Mesenchymal stem cell (in vitro differentiated cells and primary cell): ENCODE measurements at regions not wholly inside any gene's neighbourhood (a gene's known extent, or its start where the extent isn't known, plus 50 kb on each side); places are given as distances from the start of the nearest gene placed in this dataset.
"Not testable (repeated sequence)": the region's sequence is repeated elsewhere in the genome, so short reads cannot be mapped to it uniquely, and the experiment has no call there.

Experiments used
- DNase-seq: peaks from one replicate; pipeline ENCODE4 v3.0.0-alpha.2; 2013
- H2AFZ ChIP-seq: one replicate; pipeline ENCODE4 v1.6.1; 2013; ENCODE audit warnings: low read depth, mild to moderate bottlenecking, control low read depth, inconsistent platforms, low read length, moderate library complexity
- H2AK5ac ChIP-seq: 2 replicates; pipeline ENCODE4 v1.6.1; 2013; ENCODE audit warnings: low read length, moderate library complexity, mild to moderate bottlenecking, inconsistent platforms; ENCODE audit not compliant: severe bottlenecking
- H2BK120ac ChIP-seq: one replicate; pipeline ENCODE4 v1.6.1; 2013; ENCODE audit warnings: low read depth, mild to moderate bottlenecking, inconsistent platforms, low read length, moderate library complexity
- H2BK12ac ChIP-seq, 2 experiments: one replicate each; pipeline ENCODE4 v1.6.1; 2013; ENCODE audit warnings: inconsistent platforms in 2 of 2, low read length in 2 of 2, mild to moderate bottlenecking in 2 of 2, moderate library complexity in 2 of 2, control low read depth in 1 of 2
- H2BK15ac ChIP-seq: one replicate; pipeline ENCODE4 v1.6.1; 2013; ENCODE audit warnings: mild to moderate bottlenecking, low read depth, inconsistent platforms; ENCODE audit not compliant: poor library complexity, severe bottlenecking
- H2BK5ac ChIP-seq: 2 replicates; pipeline ENCODE4 v1.6.1; 2013; ENCODE audit warnings: low read depth, mild to moderate bottlenecking, low read length, control low read depth, inconsistent platforms; ENCODE audit not compliant: poor library complexity, severe bottlenecking
- H3K14ac ChIP-seq, 2 experiments: one replicate each; pipeline ENCODE4 v1.6.1; 2013; ENCODE audit warnings: inconsistent platforms in 2 of 2, low read length in 2 of 2, control low read depth in 1 of 2, mild to moderate bottlenecking in 1 of 2, moderate library complexity in 1 of 2
- H3K18ac ChIP-seq, 2 experiments: one replicate each; pipeline ENCODE4 v1.6.1; 2013; ENCODE audit warnings: inconsistent platforms in 2 of 2, low read length in 2 of 2, control low read depth in 1 of 2, low read depth in 1 of 2, mild to moderate bottlenecking in 1 of 2
- H3K23ac ChIP-seq, 2 experiments: one replicate each; pipeline ENCODE4 v1.6.1; 2013; ENCODE audit warnings: inconsistent platforms in 2 of 2, low read length in 2 of 2, mild to moderate bottlenecking in 2 of 2, moderate library complexity in 2 of 2, control low read depth in 1 of 2
- H3K27ac ChIP-seq: 2 replicates; pipeline ENCODE4 v1.5.1; 2013; ENCODE audit warnings: mild to moderate bottlenecking, moderate library complexity, low read length, control low read depth, inconsistent platforms; ENCODE audit not compliant: poor library complexity, severe bottlenecking
- H3K27me3 ChIP-seq, 2 experiments: 2 replicates each; pipeline versions ENCODE4 v1.6.1 to v1.7.0; 2013; ENCODE audit warnings: low read length in 2 of 2, mild to moderate bottlenecking in 2 of 2, moderate library complexity in 2 of 2, control low read depth in 1 of 2, inconsistent platforms in 1 of 2; ENCODE audit not compliant: control insufficient read depth in 1 of 2, insufficient read depth in 1 of 2
- H3K36me3 ChIP-seq, 2 experiments: 2 replicates each; pipeline versions ENCODE4 v1.6.1 to v1.7.0; 2013; ENCODE audit warnings: low read length in 2 of 2, control low read depth in 1 of 2, inconsistent platforms in 1 of 2, low read depth in 1 of 2, mild to moderate bottlenecking in 1 of 2; ENCODE audit not compliant: insufficient read depth in 2 of 2, control insufficient read depth in 1 of 2
- H3K4ac ChIP-seq, 2 experiments: one replicate each; pipeline ENCODE4 v1.6.1; 2013; ENCODE audit warnings: inconsistent platforms in 2 of 2, low read length in 2 of 2, mild to moderate bottlenecking in 2 of 2, moderate library complexity in 2 of 2, control low read depth in 1 of 2, low read depth in 1 of 2
- H3K4me1 ChIP-seq: 2 replicates; pipeline ENCODE4 v1.6.1; 2013; ENCODE audit warnings: low read depth, low read length, control low read depth; ENCODE audit not compliant: control insufficient read depth, insufficient read depth
- H3K4me2 ChIP-seq: 2 replicates; pipeline ENCODE4 v1.6.1; 2013; ENCODE audit warnings: low read length, mild to moderate bottlenecking, inconsistent platforms; ENCODE audit not compliant: poor library complexity, severe bottlenecking
- H3K4me3 ChIP-seq, 2 experiments: 2 replicates each; pipeline versions ENCODE4 v1.5.1 to v1.7.0; 2013; ENCODE audit warnings: low read length in 2 of 2, mild to moderate bottlenecking in 2 of 2, control low read depth in 1 of 2, low read depth in 1 of 2; ENCODE audit not compliant: insufficient read depth in 1 of 2
- H3K79me1 ChIP-seq: replicated peaks from 2 replicates; pipeline ENCODE4 v1.6.1; 2013; ENCODE audit warnings: mild to moderate bottlenecking, control low read depth, low read length, inconsistent platforms; ENCODE audit not compliant: poor library complexity, severe bottlenecking
- H3K9ac ChIP-seq: 2 replicates; pipeline ENCODE4 v1.7.0; 2013; ENCODE audit warnings: mild to moderate bottlenecking, low read length, moderate library complexity
- H3K9me3 ChIP-seq: 2 replicates; pipeline ENCODE4 v1.7.0; 2013; ENCODE audit warnings: mild to moderate bottlenecking, low read length; ENCODE audit not compliant: control insufficient read depth
- H4K8ac ChIP-seq: one replicate; pipeline ENCODE4 v1.6.1; 2013; ENCODE audit warnings: inconsistent platforms, mild to moderate bottlenecking, low read length, moderate library complexity
- H4K91ac ChIP-seq: one replicate; pipeline ENCODE4 v1.6.1; 2013; ENCODE audit warnings: mild to moderate bottlenecking, low read length, inconsistent platforms
- WGBS: methylation state at CpG from one replicate; pipeline ENCODE4 v1.1.7; 2013; ENCODE audit warnings: mixed read lengths; 5-methylcytosine and 5-hydroxymethylcytosine counted together

GRCh38 chr16:13336907-13337881 is 435.8 kb downstream of the SHISA9 start:
- not testable (repeated sequence) for H3K27ac ChIP-seq, H4K91ac ChIP-seq, H3K9ac ChIP-seq

GRCh38 chr16:13338044-13338443 is 436.6 kb downstream of the SHISA9 start:
- Histone ChIP-seq H3K79me1 (no peaks in the 10 kb centered on the region), H2BK12ac (no peak overlapping the region), H3K27ac (no peak overlapping the region), H4K91ac (no peak overlapping the region), H2BK120ac (no peak overlapping the region), H3K4ac (no peak overlapping the region), H3K14ac (no peak overlapping the region), H3K4me1 (no peaks in the 10 kb centered on the region), H2AFZ (no peak overlapping the region), H3K4me2 (no peak overlapping the region), H3K23ac (no peak overlapping the region), H3K27me3 (no peaks in the 10 kb centered on the region), H2BK5ac (no peak overlapping the region), H3K9ac (no peak overlapping the region), H2BK15ac (no peak overlapping the region), H3K36me3 (no peaks in the 10 kb centered on the region), H3K18ac (no peak overlapping the region), H3K9me3 (peaks cover 5% of the 10 kb centered on the region), H4K8ac (no peak overlapping the region), H3K4me3 (no peak overlapping the region), H2AK5ac (no peak overlapping the region)
- WGBS = 51% methylated on average over 2 of the region's 3 CpGs
- DNase-seq = no peak

More at GRCh38 chr16:13336907-13337881, 435.8 kb downstream of the SHISA9 start:
- not testable (repeated sequence) for H2BK15ac ChIP-seq, H2BK5ac ChIP-seq, DNase-seq, H2BK12ac ChIP-seq, H2AFZ ChIP-seq, H2AK5ac ChIP-seq, H3K9me3 ChIP-seq, H3K23ac ChIP-seq, H3K14ac ChIP-seq, H3K27me3 ChIP-seq, H3K4ac ChIP-seq, H4K8ac ChIP-seq, H2BK120ac ChIP-seq, H3K4me2 ChIP-seq, H3K36me3 ChIP-seq, H3K4me3 ChIP-seq, H3K18ac ChIP-seq, H3K4me1 ChIP-seq, H3K79me1 ChIP-seq
- 49% methylated on average over 6 of the region's 6 CpGs for WGBS

GRCh38 chr16:13342675-13343074 is 441.3 kb downstream of the SHISA9 start:
- Histone ChIP-seq H2BK120ac (no peak overlapping the region), H3K9me3 (peaks cover 5% of the 10 kb centered on the region), H3K4me1 (no peaks in the 10 kb centered on the region), H3K4ac (no peak overlapping the region), H2AFZ (no peak overlapping the region), H2BK15ac (no peak overlapping the region), H3K4me2 (no peak overlapping the region), H3K14ac (no peak overlapping the region), H3K18ac (no peak overlapping the region), H3K9ac (no peak overlapping the region), H3K23ac (no peak overlapping the region), H3K27me3 (no peaks in the 10 kb centered on the region), H3K79me1 (no peaks in the 10 kb centered on the region), H2BK5ac (no peak overlapping the region), H4K8ac (no peak overlapping the region), H3K4me3 (no peak overlapping the region), H3K36me3 (no peaks in the 10 kb centered on the region), H4K91ac (no peak overlapping the region), H2BK12ac (no peak overlapping the region), H2AK5ac (no peak overlapping the region), H3K27ac (no peak overlapping the region)
- 57% methylated on average over 2 of the region's 3 CpGs for WGBS
- no peak for DNase-seq

- Histone ChIP-seq H3K4ac (no peak overlapping the region), H2BK120ac (no peak overlapping the region), H3K4me3 (no peak overlapping the region), H3K18ac (no peak overlapping the region), H2BK5ac (no peak overlapping the region), H3K27ac (no peak overlapping the region), H3K9ac (no peak overlapping the region), H2BK12ac (no peak overlapping the region), H3K79me1 (no peaks in the 10 kb centered on the region), H4K8ac (no peak overlapping the region), H3K14ac (no peak overlapping the region), H2BK15ac (no peak overlapping the region), H3K36me3 (no peaks in the 10 kb centered on the region), H3K23ac (no peak overlapping the region), H2AK5ac (no peak overlapping the region), H3K4me1 (no peaks in the 10 kb centered on the region), H4K91ac (no peak overlapping the region), H3K9me3 (peaks cover 5% of the 10 kb centered on the region), H3K27me3 (no peaks in the 10 kb centered on the region), H2AFZ (no peak overlapping the region), H3K4me2 (no peak overlapping the region)
- DNase-seq = no peak
- 40% methylated on average over 1 of the region's 2 CpGs for WGBS
Observed at GRCh38 chr16:13344001-13344400, 442.6 kb downstream of the SHISA9 start.
